Left ventricle myocardium superior (tissue), 1 donor: ENCODE measurements at regions not wholly inside any gene's neighbourhood (a gene's known extent, or its start where the extent isn't known, plus 50 kb on each side); places are given as distances from the start of the nearest gene placed in this dataset.

Experiments
- ATAC-seq: fragments of 200-7000 bp; cut with Tn5 transposase; one replicate; pipeline ENCODE4 v1.9.1; 2020; ENCODE audit warnings: mild to moderate bottlenecking, moderate library complexity
- DNase-seq: peaks from one replicate; pipeline ENCODE4 v3.0.0-alpha.2; 2020
- intact Hi-C: fragments of 100-400 bp; cut with micrococcal nuclease; formaldehyde crosslinking; loops from one replicate; pipeline ENCODE4 v1.11.0; 2022
- donor health status: DM: no; HTN: yes; CAD: no; lungs with severe emphysema.

GRCh38 chr13:65857942-65858565 lies 1372.1 kb downstream of the PCDH9 start:
- no peak for DNase-seq
- intact Hi-C loops = no loop called here
- no peak for ATAC-seq

- ATAC-seq = no peak
- intact Hi-C loops = no loop called here
- DNase-seq = no peak
Observed at GRCh38 chr13:65856431-65856830, 1373.7 kb downstream of the PCDH9 start.

DNA sequence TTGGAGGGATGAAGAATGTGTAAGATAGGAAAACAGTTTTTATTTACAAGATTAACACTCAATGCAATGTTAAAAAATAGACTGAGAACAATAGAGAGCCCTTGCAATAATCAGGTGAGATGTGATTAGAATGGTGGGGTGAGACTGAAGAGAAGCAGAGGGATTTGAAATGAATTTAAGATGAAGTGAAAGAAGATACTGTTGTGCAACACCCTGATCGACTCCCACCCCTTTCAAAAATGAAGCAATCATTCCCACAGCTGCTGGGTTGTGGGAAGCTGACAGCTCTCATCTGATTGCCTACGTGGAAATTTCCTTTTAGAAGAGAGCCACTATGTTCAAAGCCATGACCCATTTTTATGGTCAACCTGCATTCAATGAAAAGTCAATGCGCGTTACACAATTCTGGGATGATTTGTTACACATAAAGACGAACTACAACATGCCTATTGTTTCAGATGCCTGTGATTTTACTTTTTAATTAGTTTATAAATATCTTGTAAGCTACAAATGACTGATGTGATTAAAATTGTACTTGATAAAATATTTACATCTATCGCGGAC lies 1374.8 kb downstream of the PCDH9 start:
- DNase-seq (no peak), ATAC-seq (no peak)
- intact Hi-C loops = no loop called here

GRCh38 chr13:65854431-65854830 lies 1375.7 kb downstream of the PCDH9 start:
- intact Hi-C loops = no loop called here
- DNase-seq (no peak), ATAC-seq (no peak)

GRCh38 chr13:65844266-65844841 lies 1385.8 kb downstream of the PCDH9 start:
- ATAC-seq (no peak), DNase-seq (no peak)
- intact Hi-C loops = no loop called here

DNA sequence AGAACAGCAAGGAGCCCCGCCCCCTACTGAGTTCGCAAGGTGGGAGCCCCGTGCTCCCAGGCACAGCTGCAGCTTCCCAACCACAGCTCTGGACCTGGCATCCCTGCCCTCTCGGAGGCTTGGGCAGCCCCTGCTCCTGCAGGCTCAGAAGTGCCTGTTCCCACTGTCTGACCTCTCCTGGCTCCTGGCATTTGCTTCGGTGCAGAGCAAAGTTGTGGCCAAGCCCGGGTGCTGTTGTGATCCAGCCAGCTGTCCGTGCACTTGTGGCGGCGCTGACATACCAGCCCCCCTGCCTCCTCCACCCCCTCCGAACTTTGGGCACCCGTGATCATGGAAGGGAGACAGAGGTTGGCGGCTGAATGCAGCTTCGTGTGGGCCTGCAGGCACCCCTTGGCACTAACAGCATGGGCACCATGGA lies 1386.8 kb downstream of the PCDH9 start:
- ATAC-seq (no peak), DNase-seq (no peak)
- intact Hi-C loops = no loop called here

GRCh38 chr13:65841156-65841555 lies 1389.0 kb downstream of the PCDH9 start:
- no peak for DNase-seq
- intact Hi-C loops = no loop called here
- no peak for ATAC-seq

DNA sequence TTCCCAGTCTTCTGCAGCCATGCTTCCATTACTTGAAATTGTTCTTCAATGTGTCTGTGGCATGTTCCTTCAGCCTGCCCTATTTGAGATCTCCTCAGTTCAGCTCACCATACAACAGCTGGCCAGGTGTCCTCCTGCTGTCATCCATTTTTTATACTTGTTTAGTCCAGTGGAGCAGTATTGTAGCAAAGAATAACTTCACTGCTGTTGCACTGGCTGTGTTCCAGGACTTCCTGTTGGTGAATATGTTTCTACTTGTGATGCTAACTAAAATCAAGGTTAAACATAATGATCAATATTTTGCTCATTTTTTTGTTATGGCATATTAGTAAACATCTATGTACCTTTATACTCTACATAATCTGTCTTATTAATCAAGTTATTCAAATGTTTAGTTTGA lies 1394.1 kb downstream of the PCDH9 start:
- DNase-seq (no peak), ATAC-seq (no peak)
- intact Hi-C loops = no loop called here

- ATAC-seq (no peak), DNase-seq (no peak)
- intact Hi-C loops = no loop called here
Observed at GRCh38 chr13:65834897-65835296, 1395.2 kb downstream of the PCDH9 start.

DNA sequence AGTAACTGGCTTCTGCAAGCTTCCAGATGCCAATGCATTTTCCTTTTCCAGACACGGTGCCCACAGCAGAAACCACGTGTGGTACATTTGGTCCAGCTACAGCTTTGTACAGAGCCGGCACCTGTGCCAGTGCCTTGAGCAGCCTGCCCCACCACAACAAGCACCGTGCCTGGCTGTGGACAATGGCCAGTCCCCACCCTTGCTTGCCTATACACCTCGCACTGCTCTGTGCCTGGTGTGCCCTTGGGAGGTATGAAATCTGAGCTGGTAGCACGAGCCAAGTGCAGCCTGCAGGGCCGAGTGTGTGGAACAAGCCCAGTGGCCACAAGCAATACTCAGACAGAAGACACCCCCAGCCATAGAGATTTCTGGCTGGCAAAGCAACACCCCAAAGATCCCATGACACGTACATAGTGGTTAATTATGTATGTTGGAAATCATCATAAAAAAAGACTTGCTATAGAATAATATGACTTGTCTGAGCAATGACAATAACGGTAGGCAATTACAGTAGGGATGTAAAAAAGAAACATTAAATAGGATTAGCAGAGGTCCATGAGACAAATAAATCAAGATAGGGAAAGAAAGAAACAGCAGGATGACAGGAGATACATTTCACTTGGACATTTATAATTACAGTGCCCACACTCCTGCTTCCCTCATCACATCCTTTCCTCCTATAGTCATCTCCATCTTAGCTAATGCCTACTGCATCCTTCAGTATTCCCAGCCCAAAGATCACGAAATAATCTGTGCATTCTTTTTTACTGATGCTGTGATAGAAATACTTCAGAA lies 1399.5 kb downstream of the PCDH9 start:
- ATAC-seq (no peak), DNase-seq (no peak)
- intact Hi-C loops = no loop called here

GRCh38 chr13:65829241-65830008 lies 1400.7 kb downstream of the PCDH9 start:
- intact Hi-C loops = no loop called here
- DNase-seq (no peak), ATAC-seq (no peak)

GRCh38 chr13:65826657-65827056 lies 1403.5 kb downstream of the PCDH9 start:
- ATAC-seq (no peak), DNase-seq (no peak)
- intact Hi-C loops = no loop called here

GRCh38 chr13:65825039-65825438 lies 1405.1 kb downstream of the PCDH9 start:
- no peak for ATAC-seq

DNA sequence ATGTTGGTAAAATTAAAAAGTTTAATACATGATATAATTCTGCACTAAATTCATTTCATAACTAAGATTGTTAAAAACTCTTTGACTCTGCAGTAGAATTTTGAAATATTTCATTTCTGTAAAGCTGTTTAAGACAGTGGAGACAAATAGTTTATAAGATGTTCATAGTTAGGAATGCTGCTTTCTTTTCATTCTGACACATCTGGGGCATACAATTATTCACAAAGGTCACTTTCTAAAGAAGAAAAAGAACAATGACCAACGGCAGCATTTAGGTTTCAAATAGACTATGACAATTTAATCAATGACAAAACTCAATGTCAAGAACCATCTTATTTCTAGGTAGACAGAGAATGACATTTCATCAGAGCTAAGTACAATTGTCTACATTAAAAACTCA lies 1422.1 kb downstream of the PCDH9 start:
- no peak for ATAC-seq
- intact Hi-C loops = no loop called here

More at GRCh38 chr13:65825039-65825438, 1405.1 kb downstream of the PCDH9 start:
- intact Hi-C loops = no loop called here
- no peak for DNase-seq

GRCh38 chr13:65803530-65804392 lies 1426.4 kb downstream of the PCDH9 start:
- intact Hi-C loops = no loop called here
- ATAC-seq (no peak), DNase-seq (no peak)

More for the DNA sequence above, 1422.1 kb downstream of the PCDH9 start:
- DNase-seq = no peak

DNA sequence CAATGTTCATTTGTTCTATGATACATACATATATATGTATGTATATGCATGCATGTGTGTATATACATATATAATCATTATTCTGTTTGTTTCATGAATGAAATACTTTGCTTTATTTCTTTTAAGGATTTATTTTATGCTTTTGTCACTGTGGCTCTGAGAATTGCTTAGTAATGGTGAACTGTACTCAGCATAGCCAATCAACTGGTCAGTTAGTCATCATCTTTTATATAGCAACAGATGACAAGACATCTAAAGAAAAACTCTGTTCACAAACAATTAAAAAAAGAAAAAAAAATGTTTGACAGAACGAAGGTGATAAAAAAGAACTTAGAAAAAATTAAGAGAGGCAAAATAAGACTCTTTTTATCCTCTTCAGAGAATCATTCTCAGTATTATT lies 1440.3 kb downstream of the PCDH9 start:
- DNase-seq = no peak
- intact Hi-C loops = no loop called here
- ATAC-seq = no peak

DNA sequence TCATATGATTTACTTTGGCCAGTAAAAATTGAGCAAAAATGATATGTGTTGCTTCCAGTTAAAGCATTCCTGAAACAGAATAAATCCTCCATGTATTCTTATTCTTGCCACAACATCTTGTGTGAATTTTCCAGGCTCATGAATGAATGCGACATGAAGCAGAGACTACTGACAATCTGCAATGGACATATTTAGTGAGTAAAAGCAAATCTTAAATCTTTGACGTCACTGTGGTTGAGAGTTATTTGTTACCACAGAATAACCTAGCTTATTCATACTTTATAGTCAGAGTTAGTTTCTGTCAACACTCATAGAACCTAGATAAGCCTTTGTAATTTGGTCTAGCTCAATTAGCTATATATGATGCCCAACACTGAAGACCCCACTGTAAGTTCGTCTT lies 1443.1 kb downstream of the PCDH9 start:
- DNase-seq (no peak), ATAC-seq (no peak)
- intact Hi-C loops = no loop called here

DNA sequence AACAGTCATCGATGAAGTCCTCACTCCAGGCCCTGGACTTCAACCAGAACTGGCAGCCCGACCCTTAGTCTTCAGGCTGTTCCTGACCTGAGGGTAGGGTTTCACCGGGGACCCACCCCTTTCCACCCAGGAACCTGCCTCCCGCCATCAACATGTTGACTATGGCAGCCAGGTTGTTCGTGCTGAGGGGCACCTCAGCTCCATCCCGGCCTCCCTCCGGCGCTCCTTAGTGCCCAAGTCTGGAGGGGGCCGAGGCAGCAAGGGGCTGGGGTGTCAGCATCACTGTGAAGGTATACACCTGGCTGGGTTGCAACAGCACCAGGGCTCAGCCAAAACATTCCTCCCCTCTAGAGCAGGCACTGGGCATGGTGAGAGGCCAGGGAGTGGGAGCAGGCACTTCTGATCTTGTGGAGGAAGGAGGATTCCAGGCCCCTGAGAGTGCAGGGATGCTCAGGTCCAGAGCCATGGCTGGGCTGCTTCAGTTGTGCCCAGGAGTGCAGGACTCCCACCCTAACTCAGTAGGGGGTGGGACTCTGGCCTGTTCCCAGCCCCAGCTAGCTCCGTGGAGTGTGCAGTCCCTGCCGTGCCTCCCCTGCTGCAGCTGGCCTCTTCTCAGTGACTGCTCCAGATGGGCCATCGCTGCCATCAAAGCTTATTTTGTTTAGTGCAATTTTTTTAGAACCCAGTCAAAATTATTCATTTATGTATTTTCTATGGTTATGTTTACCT lies 1445.9 kb downstream of the PCDH9 start:
- DNase-seq (no peak), ATAC-seq (no peak)
- intact Hi-C loops = no loop called here
